Epithelial cell of proximal tubule (primary cell): ENCODE measurements at regions not wholly inside any gene's neighbourhood (a gene's known extent, or its start where the extent isn't known, plus 50 kb on each side); places are given as distances from the start of the nearest gene placed in this dataset.

Experiments used
- DNase-seq: peaks from one replicate; pipeline ENCODE4 v3.0.0-alpha.2; 2011; ENCODE audit warnings: low read depth
- H3K4me3 ChIP-seq: 2 replicates; pipeline ENCODE4 v1.5.1; 2011; ENCODE audit warnings: low read depth, mild to moderate bottlenecking, low read length
- CTCF ChIP-seq: conservative IDR thresholded peaks from 2 replicates; pipeline ENCODE4 v1.5.1; 2012; ENCODE audit warnings: low read depth, mild to moderate bottlenecking, low read length

GRCh38 chr2:18342901-18343300, 217.6 kb downstream of the RDH14 start:
- no peak for TF ChIP-seq CTCF
- no peak overlapping the region for H3K4me3 ChIP-seq
- no peak for DNase-seq

GRCh38 chr2:18339326-18339725, 221.1 kb downstream of the RDH14 start:
- no peak overlapping the region for H3K4me3 ChIP-seq
- no peak for DNase-seq

GRCh38 chr2:18336975-18337374, 223.5 kb downstream of the RDH14 start:
- no peak for DNase-seq
- no peak overlapping the region for H3K4me3 ChIP-seq
- TF ChIP-seq CTCF = no peak

More at GRCh38 chr2:18339326-18339725, 221.1 kb downstream of the RDH14 start:
- TF ChIP-seq CTCF = no peak

- DNase-seq = no peak
- no peak for TF ChIP-seq CTCF
- H3K4me3 ChIP-seq = no peak overlapping the region
These were observed 228.0 kb downstream of the RDH14 start for GRCh38 chr2:18332477-18332876.

- no peak for TF ChIP-seq CTCF
- DNase-seq = no peak
- H3K4me3 ChIP-seq = no peak overlapping the region
These were observed 235.3 kb downstream of the RDH14 start for GRCh38 chr2:18325118-18325517.

GRCh38 chr2:18319987-18320386, 240.5 kb downstream of the RDH14 start:
- TF ChIP-seq CTCF = no peak
- no peak overlapping the region for H3K4me3 ChIP-seq
- no peak for DNase-seq

- no peak for DNase-seq
- TF ChIP-seq CTCF = no peak
- no peak overlapping the region for H3K4me3 ChIP-seq
These were observed 243.4 kb downstream of the RDH14 start for GRCh38 chr2:18317017-18317416.
